Anterior cingulate cortex (tissue), 58 donors: ENCODE measurements at regions not wholly inside any gene's neighbourhood (a gene's known extent, or its start where the extent isn't known, plus 50 kb on each side); places are given as distances from the start of the nearest gene placed in this dataset.

ENCODE experiments used
- DNase-seq, 58 donors: peaks; one replicate each; lab custom pipeline; 2025; lab: John Stamatoyannopoulos, UW

- DNase-seq, result no peak
These were observed 441.0 kb downstream of the KLF12 start for GRCh38 chr13:73693215-73693614.

- DNase-seq, result no peak
These were observed 442.3 kb downstream of the KLF12 start for GRCh38 chr13:73691891-73692290.

- DNase-seq, result no peak
These were observed 446.3 kb downstream of the KLF12 start for GRCh38 chr13:73687929-73688328.

- DNase-seq, result no peak
These were observed 447.1 kb downstream of the KLF12 start for GRCh38 chr13:73687087-73687486.

DNA sequence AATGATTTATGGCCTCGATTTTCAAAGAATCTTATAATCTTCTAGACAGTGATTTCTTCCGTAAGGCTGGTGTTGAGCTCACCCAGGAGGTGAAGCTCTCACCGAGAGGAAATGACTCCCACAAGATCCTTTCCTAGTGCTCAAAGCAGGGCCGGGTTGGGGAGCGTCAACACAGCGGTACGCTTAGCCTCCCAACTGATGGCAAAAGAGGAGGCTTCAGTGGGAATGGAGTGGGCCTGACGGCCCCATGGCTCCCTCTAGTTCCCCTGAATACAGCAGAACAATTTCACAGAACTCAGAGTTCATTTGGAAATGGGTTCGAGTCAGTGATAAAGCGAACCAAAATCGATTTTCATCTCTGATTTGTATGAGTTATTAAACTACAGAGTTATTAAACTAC lies 449.5 kb downstream of the KLF12 start:
- no peak for DNase-seq

DNA sequence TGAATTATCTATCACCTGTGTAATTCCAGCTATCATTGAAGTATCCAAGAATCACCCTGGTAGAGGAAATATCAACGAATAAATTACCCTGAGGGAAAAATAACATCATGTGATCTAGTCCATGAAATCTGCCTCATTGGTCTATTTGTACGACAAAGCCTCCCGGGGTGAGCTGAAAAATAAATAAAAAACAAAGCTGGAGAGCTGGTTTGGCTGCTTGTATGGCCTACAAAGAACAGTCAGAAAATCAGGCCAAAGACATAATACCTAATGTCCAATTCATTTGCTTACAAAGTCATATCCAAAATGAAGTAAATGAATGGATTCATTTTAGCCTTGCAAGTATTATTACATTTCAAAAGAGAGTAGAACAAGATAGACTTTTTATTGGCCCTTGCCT lies 449.9 kb downstream of the KLF12 start:
- no peak for DNase-seq

DNA sequence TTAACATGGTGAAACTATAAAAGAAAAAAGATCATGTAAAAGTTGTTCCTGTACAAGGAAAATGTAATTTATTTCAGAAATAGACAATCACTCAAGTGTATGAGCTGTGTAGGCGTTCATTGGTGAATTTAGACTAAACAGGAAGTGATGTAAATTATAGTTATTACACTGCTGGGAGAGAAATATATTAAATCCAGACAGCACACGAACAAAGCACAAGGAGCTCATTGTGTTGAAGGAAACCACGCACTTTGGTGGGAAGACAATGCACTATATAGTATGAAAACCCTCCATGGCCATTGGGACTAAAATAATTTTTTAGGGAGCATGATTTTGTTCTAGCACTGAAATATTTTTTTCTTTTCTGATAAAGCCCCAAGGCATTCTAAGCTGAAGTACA lies 450.5 kb downstream of the KLF12 start:
- DNase-seq, result no peak

DNA sequence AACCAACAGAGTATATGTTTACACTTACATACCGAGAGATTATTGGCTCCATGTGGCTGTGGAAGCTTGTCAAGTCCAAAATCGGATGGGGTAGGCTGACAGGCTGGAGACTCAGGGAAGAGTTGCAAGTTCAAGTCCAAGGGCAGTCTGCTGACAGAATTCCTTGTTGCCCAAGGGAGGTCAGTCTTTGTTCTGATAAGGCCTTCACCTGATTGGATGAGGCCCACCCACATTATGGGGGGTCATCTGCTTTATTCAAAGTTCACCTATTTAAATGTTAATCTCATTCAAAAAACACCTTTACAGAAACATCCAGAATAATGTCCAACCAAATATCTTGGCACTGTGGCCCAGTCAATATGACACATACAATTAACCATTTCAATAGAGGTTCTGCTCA lies 452.4 kb downstream of the KLF12 start:
- no peak for DNase-seq

- DNase-seq, result no peak
These were observed 453.2 kb downstream of the KLF12 start for GRCh38 chr13:73681015-73681414.

GRCh38 chr13:73677048-73677601 lies 457.1 kb downstream of the KLF12 start:
- DNase-seq, result no peak

- no peak for DNase-seq
These were observed 457.6 kb downstream of the KLF12 start for GRCh38 chr13:73676550-73677047.

GRCh38 chr13:73675821-73676220 lies 458.4 kb downstream of the KLF12 start:
- DNase-seq, result no peak

DNA sequence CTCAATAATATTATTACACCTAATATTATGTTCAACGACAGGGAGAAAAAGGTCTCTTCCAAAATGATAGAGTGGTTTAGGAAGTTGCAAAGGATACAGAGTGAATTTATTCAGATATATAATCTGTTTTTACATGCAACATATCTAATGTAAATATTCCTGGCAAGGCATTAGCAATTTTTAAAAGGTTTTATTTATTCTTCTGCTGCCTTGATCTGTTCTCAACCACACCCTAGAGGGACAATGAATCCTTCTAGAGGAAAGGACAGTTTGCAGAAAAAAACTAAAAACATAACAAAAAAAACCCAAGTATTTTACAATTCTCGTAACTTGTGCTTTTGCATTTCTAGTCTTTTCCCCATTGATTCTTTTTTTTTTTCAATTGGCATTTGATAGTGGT lies 459.6 kb downstream of the KLF12 start:
- no peak for DNase-seq

DNA sequence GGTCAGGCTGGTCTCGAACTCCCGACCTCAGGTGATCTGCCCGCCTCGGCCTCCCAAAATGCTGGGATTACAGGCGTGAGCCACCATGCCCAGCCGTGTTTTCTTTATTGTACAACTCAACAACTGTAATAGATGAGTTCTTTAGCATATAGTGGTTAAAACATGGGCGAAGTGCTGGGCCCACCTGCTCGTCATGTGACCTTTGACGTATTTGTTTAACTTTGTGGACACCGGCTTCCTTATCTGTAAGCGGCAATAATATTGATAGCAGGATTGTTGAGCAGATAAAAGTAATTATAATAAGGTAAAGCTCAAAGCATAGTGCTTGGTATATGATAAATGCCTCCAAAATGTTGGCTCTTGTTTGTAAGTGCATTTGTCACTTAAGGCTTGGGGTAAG lies 460.3 kb downstream of the KLF12 start:
- no peak for DNase-seq

- no peak for DNase-seq
These were observed 461.7 kb downstream of the KLF12 start for GRCh38 chr13:73672492-73672891.

- DNase-seq, result no peak
These were observed 462.5 kb downstream of the KLF12 start for GRCh38 chr13:73671732-73672131.

DNA sequence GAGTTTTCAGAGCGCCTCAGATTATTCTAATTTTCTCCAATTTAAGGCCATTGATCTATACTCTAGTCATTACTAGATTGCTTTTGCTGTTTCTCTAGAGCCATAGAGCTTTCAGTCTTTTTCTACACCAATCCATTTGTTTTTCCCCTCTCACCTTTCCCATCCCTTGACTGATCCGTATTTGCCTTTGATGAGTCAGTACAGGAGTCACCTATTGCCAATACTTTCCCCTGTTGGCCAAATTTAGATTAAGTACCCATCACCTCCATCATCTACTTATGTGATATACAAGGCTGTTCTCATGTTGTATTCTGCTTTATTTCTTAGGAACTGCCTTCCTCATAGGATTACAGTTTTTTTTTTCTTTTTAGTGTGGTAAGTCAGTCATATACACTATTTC lies 463.2 kb downstream of the KLF12 start:
- DNase-seq, result no peak

GRCh38 chr13:73667756-73668155 lies 466.4 kb downstream of the KLF12 start:
- no peak for DNase-seq

GRCh38 chr13:73665261-73665660 lies 468.9 kb downstream of the KLF12 start:
- no peak for DNase-seq

DNA sequence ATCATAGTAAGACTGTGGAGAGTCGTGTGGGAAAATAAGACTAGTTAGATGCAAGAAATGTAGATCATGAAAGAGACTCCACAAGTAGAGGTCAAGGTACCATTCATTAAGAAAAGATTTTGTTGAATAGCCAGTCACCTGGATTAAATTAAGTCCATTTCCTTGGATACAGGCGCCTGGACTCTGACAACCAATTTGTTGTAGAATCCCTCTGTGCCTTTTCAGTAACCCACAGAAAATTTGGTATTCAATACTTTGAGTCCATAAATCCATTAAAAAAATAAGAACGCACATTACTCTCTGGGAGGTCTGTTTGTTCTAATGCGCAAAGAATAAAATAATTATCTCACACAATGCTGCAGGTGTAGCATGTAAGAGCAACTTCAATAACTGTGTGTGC lies 469.4 kb downstream of the KLF12 start:
- DNase-seq, result no peak

DNA sequence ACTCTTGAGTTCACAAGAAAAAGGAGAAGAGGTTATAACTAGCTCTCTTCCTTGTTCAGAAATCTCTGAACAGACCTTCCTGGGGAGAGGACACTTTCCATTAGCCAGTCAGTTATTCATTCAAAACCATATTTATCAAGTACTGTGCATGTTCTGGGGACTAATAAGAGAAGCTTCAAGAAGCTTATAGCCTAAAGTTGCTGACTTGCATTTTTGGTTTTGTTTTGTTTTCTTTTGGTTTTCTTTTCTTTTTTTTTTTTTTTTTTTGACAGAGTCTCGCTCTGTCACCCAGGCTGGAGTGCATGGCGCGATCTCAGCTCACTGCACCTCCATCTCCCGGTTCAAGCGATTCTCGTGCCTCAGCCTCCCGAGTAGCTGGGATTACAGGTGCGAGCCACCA lies 471.4 kb downstream of the KLF12 start:
- DNase-seq, result no peak

DNA sequence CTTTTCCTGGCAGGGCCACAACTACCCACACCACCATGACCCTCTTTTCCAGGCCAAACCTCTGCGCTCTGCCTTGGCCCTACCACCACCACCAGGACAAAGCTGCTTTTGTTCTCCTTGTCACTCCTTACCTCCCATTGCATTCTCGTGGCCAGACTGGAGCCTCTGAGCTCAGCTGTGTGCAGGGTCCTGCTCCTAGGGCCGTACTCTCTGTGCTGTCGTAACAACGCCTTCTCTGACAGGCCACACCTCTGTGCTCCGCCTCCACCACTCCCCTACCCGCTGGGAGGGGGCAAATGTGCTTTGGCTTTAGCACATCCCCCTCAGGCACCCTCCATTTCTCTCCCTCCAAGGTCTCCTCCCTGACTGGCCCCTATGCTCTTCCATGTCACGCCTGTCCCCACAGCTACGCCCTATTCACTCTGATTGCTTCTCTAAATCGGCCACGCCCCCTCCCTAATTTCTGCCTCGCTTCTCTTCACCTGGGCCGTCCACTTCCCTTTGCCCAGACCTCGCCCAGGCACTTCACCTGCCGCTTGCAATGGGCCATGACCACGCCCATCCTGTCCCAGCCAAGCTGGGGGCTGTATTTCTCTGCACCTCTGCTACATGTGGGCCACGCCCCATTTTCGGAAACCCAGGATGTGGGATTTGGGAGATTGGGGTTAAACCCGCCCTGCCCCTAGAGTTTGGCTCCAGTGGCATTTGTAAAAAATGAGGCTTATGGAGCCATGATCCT lies 472.3 kb downstream of the KLF12 start:
- peak in 2 of 58 donors; percentile 0 to 1 for DNase-seq
